HG02840 (cell line): ENCODE measurements at regions not wholly inside any gene's neighbourhood (a gene's known extent, or its start where the extent isn't known, plus 50 kb on each side); places are given as distances from the start of the nearest gene placed in this dataset.
"Not testable (repeated sequence)": the region's sequence is repeated elsewhere in the genome, so short reads cannot be mapped to it uniquely, and the experiment has no call there.

Experiments
- ATAC-seq: cut with Tn5 transposase; IDR thresholded peaks from one replicate; pipeline ENCODE4 v1.9.1; 2021; ENCODE audit warnings: mild to moderate bottlenecking, moderate library complexity, moderate number of reproducible peaks; ENCODE audit not compliant: unreplicated experiment, low FRiP score

- no peak for ATAC-seq
Measured at GRCh38 chr9:30243467-30243866, 2141.0 kb upstream of the ACO1 start.

- ATAC-seq = no peak
Measured at GRCh38 chr9:30244877-30245276, 2139.6 kb upstream of the ACO1 start.

GRCh38 chr9:30250872-30251271 is 2133.6 kb upstream of the ACO1 start:
- no peak for ATAC-seq

- no peak for ATAC-seq
Measured at GRCh38 chr9:30258094-30258493, 2126.3 kb upstream of the ACO1 start.

- no peak for ATAC-seq
Measured at GRCh38 chr9:30280229-30280900, 2104.1 kb upstream of the ACO1 start.

- ATAC-seq = no peak
Measured at GRCh38 chr9:30289435-30289834, 2095.0 kb upstream of the ACO1 start.

GRCh38 chr9:30292026-30292425 is 2092.4 kb upstream of the ACO1 start:
- not testable (repeated sequence) for ATAC-seq

- no peak for ATAC-seq
Measured at GRCh38 chr9:30293231-30293630, 2091.2 kb upstream of the ACO1 start.

GRCh38 chr9:30299126-30299780 is 2085.2 kb upstream of the ACO1 start:
- no peak for ATAC-seq

- no peak for ATAC-seq
Measured at GRCh38 chr9:30301271-30301963, 2083.0 kb upstream of the ACO1 start.

GRCh38 chr9:30310711-30311110 is 2073.7 kb upstream of the ACO1 start:
- no peak for ATAC-seq

- no peak for ATAC-seq
Measured at GRCh38 chr9:30329431-30329830, 2055.0 kb upstream of the ACO1 start.

GRCh38 chr9:30348904-30349303 is 2035.5 kb upstream of the ACO1 start:
- ATAC-seq = no peak

- ATAC-seq = no peak
Measured at GRCh38 chr9:30349526-30350513, 2034.6 kb upstream of the ACO1 start.

- ATAC-seq = no peak
Measured at GRCh38 chr9:30356221-30356620, 2028.2 kb upstream of the ACO1 start.

GRCh38 chr9:30362373-30362772 is 2022.1 kb upstream of the ACO1 start:
- no peak for ATAC-seq

- ATAC-seq = not testable (repeated sequence)
Measured at GRCh38 chr9:30366140-30366539, 2018.3 kb upstream of the ACO1 start.

- no peak for ATAC-seq
Measured at GRCh38 chr9:30382271-30382670, 2002.2 kb upstream of the ACO1 start.

- no peak for ATAC-seq
Measured at GRCh38 chr9:30410273-30410672, 1974.2 kb upstream of the ACO1 start.

GRCh38 chr9:30411571-30411970 is 1972.9 kb upstream of the ACO1 start:
- ATAC-seq = no peak

- ATAC-seq = no peak
Measured at GRCh38 chr9:30459156-30459555, 1925.3 kb upstream of the ACO1 start.
